Fibroblast of mammary gland (primary cell): ENCODE measurements at regions not wholly inside any gene's neighbourhood (a gene's known extent, or its start where the extent isn't known, plus 50 kb on each side); places are given as distances from the start of the nearest gene placed in this dataset.
A peak's percentile ranks its signal among the peaks of the same experiment; 100 is the strongest.

ENCODE experiments used
- DNase-seq: peaks from one replicate; pipeline ENCODE4 v3.0.0-alpha.2; 2010; ENCODE audit warnings: low read depth
- H3K4me3 ChIP-seq: 2 replicates; pipeline ENCODE4 v1.5.1; 2011; ENCODE audit warnings: low read depth, mild to moderate bottlenecking, low read length, moderate library complexity; ENCODE audit not compliant: control insufficient read depth
- TF ChIP-seq, protein P1 (sequence below): conservative IDR thresholded peaks from 2 replicates; pipeline ENCODE4 v1.5.1; 2011; ENCODE audit warnings: low read depth, low read length, inconsistent platforms; ENCODE audit not compliant: control insufficient read depth, insufficient read depth

DNA sequence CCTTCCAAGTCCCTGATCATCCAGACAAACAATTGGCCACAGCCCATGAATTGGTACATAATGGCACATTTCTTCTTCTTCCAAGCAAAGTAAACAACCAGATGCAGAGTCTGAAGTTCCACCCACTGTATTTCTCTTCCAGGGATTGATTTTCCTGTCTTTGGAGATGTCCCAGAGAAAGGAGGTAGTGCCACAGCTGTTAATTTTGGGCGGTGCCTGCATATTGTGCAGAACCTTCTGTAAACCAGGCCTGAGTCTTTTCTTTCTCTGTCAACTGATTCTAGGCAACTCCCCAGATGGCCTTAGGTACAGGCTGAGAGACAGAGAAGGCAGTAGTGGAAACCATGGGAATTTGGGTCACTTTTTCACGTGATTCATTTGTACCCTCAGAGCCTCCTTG, 73.5 kb upstream of the TNIK start:
- DNase-seq, result no peak
- TF ChIP-seq, protein P1, sequence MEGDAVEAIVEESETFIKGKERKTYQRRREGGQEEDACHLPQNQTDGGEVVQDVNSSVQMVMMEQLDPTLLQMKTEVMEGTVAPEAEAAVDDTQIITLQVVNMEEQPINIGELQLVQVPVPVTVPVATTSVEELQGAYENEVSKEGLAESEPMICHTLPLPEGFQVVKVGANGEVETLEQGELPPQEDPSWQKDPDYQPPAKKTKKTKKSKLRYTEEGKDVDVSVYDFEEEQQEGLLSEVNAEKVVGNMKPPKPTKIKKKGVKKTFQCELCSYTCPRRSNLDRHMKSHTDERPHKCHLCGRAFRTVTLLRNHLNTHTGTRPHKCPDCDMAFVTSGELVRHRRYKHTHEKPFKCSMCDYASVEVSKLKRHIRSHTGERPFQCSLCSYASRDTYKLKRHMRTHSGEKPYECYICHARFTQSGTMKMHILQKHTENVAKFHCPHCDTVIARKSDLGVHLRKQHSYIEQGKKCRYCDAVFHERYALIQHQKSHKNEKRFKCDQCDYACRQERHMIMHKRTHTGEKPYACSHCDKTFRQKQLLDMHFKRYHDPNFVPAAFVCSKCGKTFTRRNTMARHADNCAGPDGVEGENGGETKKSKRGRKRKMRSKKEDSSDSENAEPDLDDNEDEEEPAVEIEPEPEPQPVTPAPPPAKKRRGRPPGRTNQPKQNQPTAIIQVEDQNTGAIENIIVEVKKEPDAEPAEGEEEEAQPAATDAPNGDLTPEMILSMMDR, result no peak
- H3K4me3 ChIP-seq, result no peak overlapping the region

DNA sequence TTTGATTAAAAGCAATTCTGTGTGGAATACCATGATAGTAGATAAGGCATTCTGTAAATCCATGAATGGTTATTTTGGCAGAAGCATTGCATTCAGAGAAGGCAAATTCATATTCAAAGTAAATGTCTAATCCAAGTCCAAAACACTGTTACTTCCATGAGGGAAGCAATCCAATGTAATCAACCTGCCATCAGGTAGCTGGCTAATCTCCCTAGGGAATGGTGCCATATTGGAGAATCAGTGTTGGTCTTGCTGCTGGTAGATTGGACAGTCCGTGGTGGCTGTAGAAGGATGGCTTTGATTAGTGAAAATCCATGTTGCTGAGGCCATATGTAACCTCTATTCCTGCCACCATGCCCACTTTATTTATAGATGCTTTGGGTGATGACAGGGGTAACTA, 72.1 kb upstream of the TNIK start:
- no peak for DNase-seq
- no peak overlapping the region for H3K4me3 ChIP-seq
- TF ChIP-seq, protein P1, result no peak

DNA sequence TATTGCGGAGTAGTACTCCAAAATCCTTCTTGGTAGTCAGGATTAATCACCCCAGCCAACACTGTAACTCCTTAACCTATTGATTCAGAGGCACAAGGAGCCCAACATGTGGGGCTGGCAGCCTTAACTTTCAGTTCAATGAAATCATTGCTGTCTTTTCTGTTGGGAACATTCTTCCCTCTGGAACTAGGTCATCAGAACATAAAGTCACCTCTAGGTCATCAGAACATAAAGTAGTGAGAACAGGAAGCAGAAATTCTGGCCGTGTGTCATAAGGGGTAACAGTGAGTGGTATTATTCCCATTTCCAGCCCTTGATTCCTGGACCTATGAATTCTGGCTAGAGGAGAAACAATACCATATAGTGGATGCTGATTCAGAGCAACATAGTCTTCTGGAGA, 71.5 kb upstream of the TNIK start:
- DNase-seq, result peak; percentile 51
- TF ChIP-seq, protein P1, result no peak
- no peak overlapping the region for H3K4me3 ChIP-seq

DNA sequence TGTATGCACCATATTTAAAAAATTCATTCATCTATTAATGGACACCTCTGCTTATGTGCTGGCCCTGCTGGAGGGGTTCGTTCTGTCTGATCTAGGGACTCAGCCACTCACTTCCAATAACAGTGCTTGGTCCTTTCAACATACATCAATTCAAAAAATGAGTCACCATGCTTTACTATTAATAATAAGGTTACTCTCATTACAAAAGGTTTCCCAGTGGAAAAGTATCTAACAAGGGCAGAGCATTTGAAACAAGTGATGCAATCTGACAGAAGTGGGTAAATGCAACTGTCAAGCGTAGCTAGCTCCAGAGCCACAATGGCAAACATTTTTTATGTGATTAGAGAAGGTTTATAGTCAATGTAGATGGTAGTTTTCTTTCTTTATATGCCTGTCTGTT, 67.9 kb upstream of the TNIK start:
- no peak overlapping the region for H3K4me3 ChIP-seq

DNA sequence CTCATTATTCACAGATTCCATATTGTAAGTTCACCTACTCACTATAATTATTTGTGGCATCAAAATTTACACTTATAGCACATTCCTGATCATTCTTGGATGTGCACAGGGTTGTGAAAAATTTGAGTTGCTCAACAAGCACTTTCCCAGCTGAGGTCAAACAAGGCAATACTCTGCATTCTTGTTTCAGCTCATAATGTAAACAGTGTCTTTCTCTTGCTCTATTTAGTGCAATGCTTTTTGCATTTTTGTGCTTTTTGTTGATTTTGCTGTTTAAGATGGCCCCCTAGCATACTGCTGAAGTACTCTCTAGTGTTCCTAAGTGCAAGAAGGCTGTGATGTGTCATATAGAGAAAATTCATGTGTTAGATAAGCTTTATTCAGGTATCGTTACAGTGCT, 66.7 kb upstream of the TNIK start:
- TF ChIP-seq, protein P1, result no peak
- H3K4me3 ChIP-seq, result no peak overlapping the region
- DNase-seq, result peak; percentile 62

More for the DNA sequence above, 67.9 kb upstream of the TNIK start:
- TF ChIP-seq, protein P1, result no peak
- DNase-seq, result peak; percentile 38

DNA sequence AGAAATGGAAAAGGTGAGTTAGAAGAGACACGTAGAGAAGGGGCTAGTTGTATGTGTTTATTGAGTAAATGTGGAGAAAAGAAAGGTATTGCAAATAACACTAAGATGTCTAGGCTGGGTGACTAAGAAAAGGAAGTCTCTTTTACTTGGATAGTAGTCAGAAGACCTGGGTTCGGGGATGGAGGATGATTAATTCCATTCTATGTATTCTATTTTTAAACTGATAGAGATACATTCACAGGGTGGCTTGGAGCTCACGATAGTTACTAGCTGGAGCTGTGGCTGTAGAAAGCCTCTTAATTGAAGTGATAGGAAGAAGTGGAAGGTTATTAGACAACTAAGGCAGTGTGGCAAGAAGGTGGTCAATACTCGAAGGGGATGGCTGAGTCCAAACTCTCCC, 65.9 kb upstream of the TNIK start:
- TF ChIP-seq, protein P1, result no peak
- no peak overlapping the region for H3K4me3 ChIP-seq
- peak; percentile 48 for DNase-seq

DNA sequence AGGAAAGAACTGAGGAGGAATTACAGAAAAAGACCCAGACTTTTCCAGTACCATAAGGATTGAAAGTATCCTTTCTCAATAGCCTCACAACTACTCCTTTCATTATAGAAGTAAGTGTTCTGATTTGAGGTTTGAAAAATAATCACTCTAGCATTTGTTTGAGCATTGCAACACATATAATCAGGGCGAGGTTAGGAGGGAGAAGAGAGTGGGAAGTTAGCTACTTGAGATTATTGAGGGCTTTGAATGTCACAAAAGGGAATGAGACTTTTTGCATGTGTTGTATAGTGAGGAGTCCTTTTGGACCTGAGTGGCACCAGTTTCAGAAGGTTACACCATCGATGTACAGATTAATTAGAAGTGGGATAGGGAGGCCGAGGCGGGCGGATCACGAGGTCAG, 65.2 kb upstream of the TNIK start:
- H3K4me3 ChIP-seq, result no peak overlapping the region
- TF ChIP-seq, protein P1, result no peak
- no peak for DNase-seq
